Ovary (tissue), 3 donors: ENCODE measurements at regions not wholly inside any gene's neighbourhood (a gene's known extent, or its start where the extent isn't known, plus 50 kb on each side); places are given as distances from the start of the nearest gene placed in this dataset.

Experiments
- CTCF ChIP-seq, 3 donors: fragments of 450-650 bp in 2 of 3; fragments of 200-600 bp in 1 of 3; IDR thresholded peaks; one replicate each; pipeline versions ENCODE4 v1.5.1 to v1.8.0; 2016 to 2022; ENCODE audit warnings: antibody characterized with exemption in 3 of 3, mild to moderate bottlenecking in 1 of 3
- EP300 ChIP-seq: sonication (generic); formaldehyde crosslinking; IDR thresholded peaks from one replicate; pipeline ENCODE4 v1.6.1; 2017; ENCODE audit warnings: antibody characterized with exemption
- donor health status: DM: no; HTN: no; CAD: no.

DNA sequence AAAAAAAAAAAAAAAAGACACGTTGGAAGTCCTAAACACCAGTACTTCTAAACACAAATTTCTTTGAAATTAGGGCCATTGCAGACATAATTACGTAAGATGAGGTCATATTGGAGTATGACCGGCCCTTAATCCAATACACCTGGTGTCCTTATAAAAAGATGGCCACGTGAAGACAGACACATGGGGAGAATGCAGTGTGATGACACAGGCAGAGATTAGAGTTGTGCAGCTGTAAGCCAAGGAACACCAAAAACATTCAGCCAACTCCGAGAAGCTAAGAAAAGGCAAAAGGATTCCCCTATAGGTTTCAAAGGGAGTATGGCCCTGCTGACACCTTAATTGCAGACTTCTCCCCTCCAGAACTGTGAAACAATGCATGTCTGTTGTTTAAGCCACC is 379.0 kb upstream of the PDZRN3 start:
- TF ChIP-seq EP300, result no peak
- no peak for TF ChIP-seq CTCF (IDR thresholded peaks at IDR 0.05)
